ENCODE measurements at regions not wholly inside any gene's neighbourhood (a gene's known extent, or its start where the extent isn't known, plus 50 kb on each side); places are given as distances from the start of the nearest gene placed in this dataset.

DNA sequence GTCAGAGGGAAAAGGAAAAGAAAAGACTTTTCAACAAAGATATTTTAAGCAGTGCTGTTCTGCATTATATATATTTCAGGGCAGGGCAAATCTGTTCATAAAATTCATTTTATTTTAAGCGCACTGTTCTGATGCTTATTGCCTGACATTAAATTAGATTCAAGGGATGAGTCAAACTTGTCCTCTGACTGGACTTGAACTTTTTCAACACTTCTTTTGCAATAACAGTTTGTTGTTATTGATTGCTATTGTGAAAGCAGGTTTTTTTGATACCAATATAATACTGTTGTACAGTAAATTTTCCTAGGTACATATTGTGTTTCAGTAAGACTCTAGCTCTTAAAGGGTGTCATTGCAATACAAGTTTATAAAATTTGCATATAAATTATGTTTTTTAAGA is 481.3 kb downstream of the NAF1 start:
- no peak for TF ChIP-seq SUZ12 (IDR thresholded peaks at IDR 0.05)
- TF ChIP-seq FOXA1 (IDR thresholded peaks at IDR 0.05), result no peak
- TF ChIP-seq ARNT (IDR thresholded peaks at IDR 0.05), result no peak
- TF ChIP-seq FOXK2 (IDR thresholded peaks at IDR 0.05), result no peak
- no peak for TF ChIP-seq CTBP1 (IDR thresholded peaks at IDR 0.05; ENCODE audit: borderline replicate concordance)
- TF ChIP-seq ELF4 (IDR thresholded peaks at IDR 0.05), result no peak
- no peak for TF ChIP-seq BHLHE40 (IDR thresholded peaks at IDR 0.05; ENCODE audit: borderline replicate concordance)
- no peak for TF ChIP-seq TARDBP (IDR thresholded peaks at IDR 0.05)
- no peak for TF ChIP-seq LEF1 (IDR thresholded peaks at IDR 0.05; ENCODE audit: borderline replicate concordance)
- no peak for TF ChIP-seq L3MBTL2 (conservative IDR thresholded peaks at IDR 0.05)
- no peak for TF ChIP-seq SP1 (IDR thresholded peaks at IDR 0.05)
- TF ChIP-seq, protein P1, sequence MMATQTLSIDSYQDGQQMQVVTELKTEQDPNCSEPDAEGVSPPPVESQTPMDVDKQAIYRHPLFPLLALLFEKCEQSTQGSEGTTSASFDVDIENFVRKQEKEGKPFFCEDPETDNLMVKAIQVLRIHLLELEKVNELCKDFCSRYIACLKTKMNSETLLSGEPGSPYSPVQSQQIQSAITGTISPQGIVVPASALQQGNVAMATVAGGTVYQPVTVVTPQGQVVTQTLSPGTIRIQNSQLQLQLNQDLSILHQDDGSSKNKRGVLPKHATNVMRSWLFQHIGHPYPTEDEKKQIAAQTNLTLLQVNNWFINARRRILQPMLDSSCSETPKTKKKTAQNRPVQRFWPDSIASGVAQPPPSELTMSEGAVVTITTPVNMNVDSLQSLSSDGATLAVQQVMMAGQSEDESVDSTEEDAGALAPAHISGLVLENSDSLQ (IDR thresholded peaks at IDR 0.05), result no peak
- TF ChIP-seq HDGF (IDR thresholded peaks at IDR 0.05; ENCODE audit: borderline replicate concordance), result no peak
- no peak for TF ChIP-seq ZNF384 (IDR thresholded peaks at IDR 0.05)
- no peak for TF ChIP-seq NFRKB (IDR thresholded peaks at IDR 0.05)
- no peak for TF ChIP-seq FOXM1 (IDR thresholded peaks at IDR 0.05; ENCODE audit: borderline replicate concordance)
- ChIA-PET POLR2A (no interaction called here), CTCF (no interaction called here)
- no peak for DNase-seq (ENCODE audit: extremely low spot score)

- ChIA-PET CTCF (no interaction called here), POLR2A (no interaction called here)
- no peak for TF ChIP-seq LEF1 (IDR thresholded peaks at IDR 0.05; ENCODE audit: borderline replicate concordance)
- TF ChIP-seq HDGF (IDR thresholded peaks at IDR 0.05; ENCODE audit: borderline replicate concordance), result no peak
- TF ChIP-seq FOXM1 (IDR thresholded peaks at IDR 0.05; ENCODE audit: borderline replicate concordance), result no peak
- TF ChIP-seq SP1 (IDR thresholded peaks at IDR 0.05), result no peak
- TF ChIP-seq ZNF384 (IDR thresholded peaks at IDR 0.05), result no peak
- TF ChIP-seq TARDBP (IDR thresholded peaks at IDR 0.05), result no peak
- no peak for TF ChIP-seq FOXK2 (IDR thresholded peaks at IDR 0.05)
- TF ChIP-seq L3MBTL2 (conservative IDR thresholded peaks at IDR 0.05), result no peak
- no peak for TF ChIP-seq ELF4 (IDR thresholded peaks at IDR 0.05)
- no peak for TF ChIP-seq SUZ12 (IDR thresholded peaks at IDR 0.05)
- TF ChIP-seq, protein P1 (IDR thresholded peaks at IDR 0.05), result no peak
- TF ChIP-seq BHLHE40 (IDR thresholded peaks at IDR 0.05; ENCODE audit: borderline replicate concordance), result no peak
- no peak for TF ChIP-seq CTBP1 (IDR thresholded peaks at IDR 0.05; ENCODE audit: borderline replicate concordance)
- no peak for TF ChIP-seq FOXA1 (IDR thresholded peaks at IDR 0.05)
- TF ChIP-seq ARNT (IDR thresholded peaks at IDR 0.05), result no peak
- no peak for TF ChIP-seq NFRKB (IDR thresholded peaks at IDR 0.05)
- no peak for DNase-seq (ENCODE audit: extremely low spot score)
Observed at GRCh38 chr4:162684998-162685397, 481.7 kb downstream of the NAF1 start.

DNA sequence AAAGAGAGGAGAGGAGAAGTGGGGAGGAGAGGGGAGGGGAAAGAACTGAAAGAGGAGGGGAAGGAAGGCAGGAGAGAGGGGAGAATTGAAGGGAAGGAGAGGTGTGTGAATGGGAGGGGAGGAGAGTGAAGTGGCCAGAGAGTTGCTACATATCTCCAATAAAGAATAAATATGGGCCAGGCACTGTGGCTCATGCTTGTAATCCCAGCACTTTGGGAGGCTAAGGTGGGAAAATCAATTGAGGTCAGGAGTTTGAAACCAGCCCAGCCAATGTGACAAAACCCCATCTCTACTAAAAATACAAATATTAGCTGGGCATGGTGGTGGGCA is 482.4 kb downstream of the NAF1 start:
- DNase-seq (ENCODE audit: extremely low spot score), result no peak
- ChIA-PET POLR2A (no interaction called here), CTCF (no interaction called here)
- TF ChIP-seq L3MBTL2 (conservative IDR thresholded peaks at IDR 0.05) (no peak), HDGF (IDR thresholded peaks at IDR 0.05; ENCODE audit: borderline replicate concordance) (no peak), FOXM1 (IDR thresholded peaks at IDR 0.05; ENCODE audit: borderline replicate concordance) (no peak), FOXK2 (IDR thresholded peaks at IDR 0.05) (no peak), ZNF384 (IDR thresholded peaks at IDR 0.05) (no peak), ARNT (IDR thresholded peaks at IDR 0.05) (no peak), LEF1 (IDR thresholded peaks at IDR 0.05; ENCODE audit: borderline replicate concordance) (no peak), TARDBP (IDR thresholded peaks at IDR 0.05) (no peak), SP1 (IDR thresholded peaks at IDR 0.05) (no peak), ELF4 (IDR thresholded peaks at IDR 0.05) (no peak), SUZ12 (IDR thresholded peaks at IDR 0.05) (no peak), CTBP1 (IDR thresholded peaks at IDR 0.05; ENCODE audit: borderline replicate concordance) (no peak), BHLHE40 (IDR thresholded peaks at IDR 0.05; ENCODE audit: borderline replicate concordance) (no peak)
- TF ChIP-seq, protein P1 (IDR thresholded peaks at IDR 0.05), result no peak

DNA sequence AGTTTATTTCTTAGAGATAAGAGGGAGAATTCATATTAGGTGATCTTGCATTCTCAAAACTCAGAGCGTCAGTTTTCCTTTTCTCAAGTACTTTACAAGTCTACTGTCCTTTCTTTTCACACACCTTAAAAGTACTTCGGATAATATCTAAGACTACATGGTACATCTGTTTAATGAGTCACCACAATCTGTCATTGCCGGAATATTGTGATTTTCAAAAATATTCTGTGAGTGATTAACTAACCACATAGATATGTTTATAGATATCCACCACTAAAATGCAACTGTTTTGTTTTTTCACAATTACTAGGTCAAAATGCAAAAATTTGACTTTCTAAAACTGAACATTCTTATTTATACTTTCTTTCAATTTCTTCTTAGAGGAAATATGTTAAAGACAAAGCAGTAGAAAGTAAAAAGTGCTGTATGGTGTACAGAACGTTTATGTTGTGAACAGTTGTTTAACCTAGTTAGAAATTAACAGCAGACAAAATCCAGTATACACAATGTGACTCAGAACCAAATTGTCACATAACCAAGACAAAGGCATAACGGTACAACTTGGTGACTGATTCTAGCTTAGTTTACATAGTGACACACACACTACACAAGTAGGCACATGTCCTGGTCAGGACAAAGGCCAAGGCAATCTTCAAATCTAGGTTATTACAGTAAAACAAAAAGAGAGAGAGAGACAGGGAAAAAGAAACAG is 482.9 kb downstream of the NAF1 start:
- no peak for TF ChIP-seq FOXK2 (IDR thresholded peaks at IDR 0.05)
- no peak for TF ChIP-seq ELF4 (IDR thresholded peaks at IDR 0.05)
- TF ChIP-seq, protein P1 (IDR thresholded peaks at IDR 0.05), result no peak
- no peak for TF ChIP-seq HDGF (IDR thresholded peaks at IDR 0.05; ENCODE audit: borderline replicate concordance)
- TF ChIP-seq FOXA1 (IDR thresholded peaks at IDR 0.05), result no peak
- no peak for TF ChIP-seq ARNT (IDR thresholded peaks at IDR 0.05)
- TF ChIP-seq CTBP1 (IDR thresholded peaks at IDR 0.05; ENCODE audit: borderline replicate concordance), result no peak
- no peak for TF ChIP-seq FOXM1 (IDR thresholded peaks at IDR 0.05; ENCODE audit: borderline replicate concordance)
- CTCF ChIA-PET, result no interaction called here
- POLR2A ChIA-PET, result no interaction called here
- DNase-seq (ENCODE audit: extremely low spot score), result no peak

- TF ChIP-seq, protein P1 (IDR thresholded peaks at IDR 0.05), result no peak
- TF ChIP-seq FOXM1 (IDR thresholded peaks at IDR 0.05; ENCODE audit: borderline replicate concordance) (no peak), BHLHE40 (IDR thresholded peaks at IDR 0.05; ENCODE audit: borderline replicate concordance) (no peak), TARDBP (IDR thresholded peaks at IDR 0.05) (no peak), CTBP1 (IDR thresholded peaks at IDR 0.05; ENCODE audit: borderline replicate concordance) (no peak), SUZ12 (IDR thresholded peaks at IDR 0.05) (no peak), ARNT (IDR thresholded peaks at IDR 0.05) (no peak), NFRKB (IDR thresholded peaks at IDR 0.05) (no peak), LEF1 (IDR thresholded peaks at IDR 0.05; ENCODE audit: borderline replicate concordance) (no peak)
- DNase-seq (ENCODE audit: extremely low spot score), result no peak
- ChIA-PET CTCF (no interaction called here), POLR2A (no interaction called here)
Observed at GRCh38 chr4:162682651-162683050, 484.0 kb downstream of the NAF1 start.
